ENCODE measurements at regions not wholly inside any gene's neighbourhood (a gene's known extent, or its start where the extent isn't known, plus 50 kb on each side); places are given as distances from the start of the nearest gene placed in this dataset.

- Histone ChIP-seq H3K4me3 (no peak overlapping the region), H3K4me2 (no peak overlapping the region), H3K4me1 (peaks cover 12% of the 10 kb centered on the region), H3K27ac (peak overlapping the region; percentile 24 to 26; a peak in 1 of 6 replicates), H3K9me3 (no peaks in the 10 kb centered on the region)
- POLR2A ChIA-PET, result no interaction called here
- no peak for ATAC-seq
- no peak for FAIRE-seq
- CTCF ChIA-PET, result no interaction called here
- WGBS (ENCODE audit: missing lambda C conversion rate), result 44% methylated on average over 6 of the region's 6 CpGs
- DNase-seq (ENCODE audit: low read depth in 1 of 2, low spot score in 1 of 2), result no peak
- no peak for TF ChIP-seq JUN (IDR thresholded peaks at IDR 0.05)
- no peak for TF ChIP-seq MAFK (IDR thresholded peaks at IDR 0.05; ENCODE audit: partially characterized antibody)
- no peak for TF ChIP-seq REST (IDR thresholded peaks at IDR 0.05)
- TF ChIP-seq ATOH8 (CRISPR knock-in tag; IDR thresholded peaks at IDR 0.05; ENCODE audit: low read depth), result no peak
- TF ChIP-seq EHMT2 (IDR thresholded peaks at IDR 0.05; ENCODE audit: low read depth), result no peak
- no peak for TF ChIP-seq ZSCAN20 (CRISPR knock-in tag; IDR thresholded peaks at IDR 0.05)
- TF ChIP-seq HEYL (CRISPR knock-in tag; IDR thresholded peaks at IDR 0.05), result no peak
- no peak for TF ChIP-seq RFX5 (IDR thresholded peaks at IDR 0.05)
- TF ChIP-seq NFE2L2 (conservative IDR thresholded peaks at IDR 0.05; ENCODE audit: low read length), result no peak
- TF ChIP-seq SMC3 (IDR thresholded peaks at IDR 0.05), result no peak
- no peak for TF ChIP-seq CBX8 (IDR thresholded peaks at IDR 0.05)
- TF ChIP-seq POLR2A (IDR thresholded peaks at IDR 0.05; ENCODE audit: low read length), result no peak
Observed at GRCh38 chr3:59555593-59556315, 505.9 kb upstream of the CFAP20DC start.

GRCh38 chr3:59553076-59553475 is 503.3 kb upstream of the CFAP20DC start:
- ChIA-PET CTCF (no interaction called here), POLR2A (no interaction called here)
- TF ChIP-seq RCOR1 (IDR thresholded peaks at IDR 0.05; ENCODE audit: low read depth, low read length) (no peak), CBX8 (IDR thresholded peaks at IDR 0.05) (0 out of 2 replicates have a peak, but pooled peaks have one; percentile 28)
- WGBS (ENCODE audit: missing lambda C conversion rate), result 39% methylated on average over 3 of the region's 3 CpGs
- DNase-seq (ENCODE audit: low read depth in 1 of 2, low spot score in 1 of 2) (no peak), ATAC-seq (no peak), FAIRE-seq (no peak)
- no peak overlapping the region for H3K27ac ChIP-seq
- no peak overlapping the region for H3K4me2 ChIP-seq
- no peaks in the 10 kb centered on the region for H3K4me1 ChIP-seq
- no peaks in the 10 kb centered on the region for H3K9me3 ChIP-seq
- H3K4me3 ChIP-seq, result no peak overlapping the region

- ChIA-PET CTCF (no interaction called here), POLR2A (no interaction called here)
- H3K27ac ChIP-seq, result no peak overlapping the region
- no peak for DNase-seq (ENCODE audit: low read depth in 1 of 2, low spot score in 1 of 2)
- H3K4me1 ChIP-seq, result no peaks in the 10 kb centered on the region
- 24% methylated on average over 4 of the region's 4 CpGs for WGBS (ENCODE audit: missing lambda C conversion rate)
- H3K4me3 ChIP-seq, result no peak overlapping the region
- ATAC-seq, result no peak
- no peak for TF ChIP-seq POLR2AphosphoS2 (conservative IDR thresholded peaks at IDR 0.05; ENCODE audit: low read length)
- no peak for TF ChIP-seq MAX (IDR thresholded peaks at IDR 0.05)
- H3K4me2 ChIP-seq, result no peak overlapping the region
- no peaks in the 10 kb centered on the region for H3K9me3 ChIP-seq
- FAIRE-seq, result no peak
Observed at GRCh38 chr3:59551834-59552233, 502.0 kb upstream of the CFAP20DC start.

GRCh38 chr3:59549962-59550361 is 500.1 kb upstream of the CFAP20DC start:
- H3K27ac ChIP-seq, result no peak overlapping the region
- WGBS (ENCODE audit: missing lambda C conversion rate), result 15% methylated on average over 1 of the region's 1 CpG
- ChIA-PET POLR2A (no interaction called here), CTCF (interaction anchor here (1.0 kb wide), 1 partner anchor 16 kb away, joined by 3 read pairs; no protein-coding TSS in a partner anchor)
- H3K9me3 ChIP-seq, result no peaks in the 10 kb centered on the region
- H3K4me1 ChIP-seq, result no peaks in the 10 kb centered on the region
- no peak for ATAC-seq
- no peak for FAIRE-seq
- H3K4me3 ChIP-seq, result no peak overlapping the region
- no peak overlapping the region for H3K4me2 ChIP-seq
- no peak for DNase-seq (ENCODE audit: low read depth in 1 of 2, low spot score in 1 of 2)
- TF ChIP-seq FOSB (CRISPR knock-in tag; IDR thresholded peaks at IDR 0.05) (no peak), GATA3 (IDR thresholded peaks at IDR 0.05; ENCODE audit: borderline replicate concordance) (no peak), JUNB (IDR thresholded peaks at IDR 0.05) (no peak), CEBPB (IDR thresholded peaks at IDR 0.05) (no peak), HES2 (IDR thresholded peaks at IDR 0.05) (no peak), ZNF302 (CRISPR knock-in tag; IDR thresholded peaks at IDR 0.05) (no peak), RNF2 (IDR thresholded peaks at IDR 0.05; ENCODE audit: borderline replicate concordance, low read depth) (no peak), ELK1 (IDR thresholded peaks at IDR 0.05; ENCODE audit: low read depth, low read length) (no peak), USF2 (IDR thresholded peaks at IDR 0.05) (no peak), MAZ (IDR thresholded peaks at IDR 0.05; ENCODE audit: borderline replicate concordance, low read depth, low read length) (no peak)
